ENCODE measurements at regions not wholly inside any gene's neighbourhood (a gene's known extent, or its start where the extent isn't known, plus 50 kb on each side); places are given as distances from the start of the nearest gene placed in this dataset.

DNA sequence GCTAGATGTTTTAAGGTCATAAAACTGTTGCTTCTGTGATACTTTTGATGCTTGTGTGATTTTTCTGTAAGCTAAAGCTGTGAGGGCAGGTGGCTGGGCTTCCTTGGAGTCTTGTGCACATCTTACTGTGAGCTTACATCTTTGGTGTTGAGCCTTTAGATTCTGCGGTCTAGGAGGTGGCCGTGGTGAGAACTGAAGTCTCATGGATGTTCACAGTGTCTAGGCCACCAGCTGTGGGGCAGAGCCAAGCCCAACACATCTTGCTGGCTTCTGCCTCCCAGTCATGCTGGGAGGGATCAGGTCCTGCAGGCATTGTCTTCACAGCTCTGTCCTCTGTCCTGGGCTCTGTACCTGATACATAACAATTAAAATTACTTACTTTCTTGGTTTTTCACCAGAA lies 219.7 kb upstream of the HS6ST1 start:
- no peaks in the 10 kb centered on the region for H3K36me3 ChIP-seq
- no peaks in the 10 kb centered on the region for H3K4me1 ChIP-seq
- no peaks in the 10 kb centered on the region for H3K27me3 ChIP-seq
- H3K27ac ChIP-seq: no peak overlapping the region
- no peaks in the 10 kb centered on the region for H3K9me3 ChIP-seq
- TF ChIP-seq POLR2A (IDR thresholded peaks at IDR 0.05): no peak
- TF ChIP-seq CTCF (IDR thresholded peaks at IDR 0.05): no peak
- 90 to 97% methylated on average over 2 of the region's 2 CpGs for WGBS, 2 donors
- intact Hi-C loops (cut with DNase I): loop anchor here (10.0 kb wide), 1 partner anchor 214 kb away; no protein-coding TSS in a partner anchor
- H3K4me3 ChIP-seq (replicated peaks in 1 of 3): no peak overlapping the region
- DNase-seq: no peak

DNA sequence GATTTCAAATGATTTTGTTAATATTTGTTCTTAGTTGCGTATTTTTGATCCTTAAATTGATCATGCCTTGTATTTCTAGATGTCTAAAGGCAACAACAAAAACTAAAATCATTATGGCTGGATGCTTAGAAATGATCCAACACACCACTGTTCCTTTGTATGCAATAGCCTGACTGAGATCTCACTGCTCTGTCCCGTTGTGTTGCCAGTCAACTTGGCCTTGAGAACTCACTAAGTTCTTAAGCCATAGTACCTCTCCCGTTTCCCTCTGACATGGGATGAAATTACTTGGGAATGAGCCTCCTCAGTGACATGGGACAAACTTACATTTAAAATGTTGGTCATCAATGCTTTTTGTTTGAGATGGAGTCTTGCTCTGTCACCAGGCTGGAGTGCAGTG lies 222.0 kb upstream of the HS6ST1 start:
- no peaks in the 10 kb centered on the region for H3K9me3 ChIP-seq
- H3K4me3 ChIP-seq (replicated peaks in 1 of 3): no peak overlapping the region
- H3K4me1 ChIP-seq: peaks cover 0 to 5% of the 10 kb centered on the region in 2 donors
- no peaks in the 10 kb centered on the region for H3K36me3 ChIP-seq
- intact Hi-C loops (cut with DNase I): no loop called here
- TF ChIP-seq CTCF (IDR thresholded peaks at IDR 0.05) (no peak), POLR2A (IDR thresholded peaks at IDR 0.05) (no peak)
- WGBS, 2 donors: 93 to 97% methylated on average over 3 of the region's 3 CpGs
- no peak overlapping the region for H3K27ac ChIP-seq
- no peaks in the 10 kb centered on the region for H3K27me3 ChIP-seq
- no peak for DNase-seq

- no peak for DNase-seq
- no peak overlapping the region for H3K4me3 ChIP-seq (replicated peaks in 1 of 3)
- H3K9me3 ChIP-seq: no peaks in the 10 kb centered on the region
- intact Hi-C loops (cut with DNase I): no loop called here
- 87 to 89% methylated on average over 2 of the region's 2 CpGs for WGBS, 2 donors
- H3K27ac ChIP-seq: no peak overlapping the region
- TF ChIP-seq CTCF (IDR thresholded peaks at IDR 0.05) (no peak), POLR2A (IDR thresholded peaks at IDR 0.05) (no peak)
- no peaks in the 10 kb centered on the region for H3K36me3 ChIP-seq
- H3K27me3 ChIP-seq: no peaks in the 10 kb centered on the region
- peaks cover 0 to 5% of the 10 kb centered on the region in 2 donors for H3K4me1 ChIP-seq
Measured at GRCh38 chr2:128541448-128541847, 222.8 kb upstream of the HS6ST1 start.

GRCh38 chr2:128543036-128543435 lies 224.4 kb upstream of the HS6ST1 start:
- intact Hi-C loops (cut with DNase I): no loop called here
- no peak overlapping the region for H3K27ac ChIP-seq
- H3K9me3 ChIP-seq: no peaks in the 10 kb centered on the region
- 94 to 99% methylated on average over 3 of the region's 3 CpGs for WGBS, 2 donors
- no peak overlapping the region for H3K4me3 ChIP-seq (replicated peaks in 1 of 3)
- no peaks in the 10 kb centered on the region for H3K27me3 ChIP-seq
- no peak for DNase-seq
- no peak for TF ChIP-seq CTCF (IDR thresholded peaks at IDR 0.05)
- TF ChIP-seq POLR2A (IDR thresholded peaks at IDR 0.05): no peak
- H3K4me1 ChIP-seq: peaks cover 0 to 5% of the 10 kb centered on the region in 2 donors
- no peaks in the 10 kb centered on the region for H3K36me3 ChIP-seq

- no peak for TF ChIP-seq POLR2A (IDR thresholded peaks at IDR 0.05)
- no peak for TF ChIP-seq CTCF (IDR thresholded peaks at IDR 0.05)
- H3K27ac ChIP-seq: no peak overlapping the region
- no peak overlapping the region for H3K4me3 ChIP-seq (replicated peaks in 1 of 3)
- H3K36me3 ChIP-seq: no peaks in the 10 kb centered on the region
- intact Hi-C loops (cut with DNase I): no loop called here
- DNase-seq: no peak
- no peaks in the 10 kb centered on the region for H3K9me3 ChIP-seq
- peaks cover 0 to 5% of the 10 kb centered on the region in 2 donors for H3K4me1 ChIP-seq
- no peaks in the 10 kb centered on the region for H3K27me3 ChIP-seq
- 74 to 80% methylated on average over 10 of the region's 10 CpGs for WGBS, 2 donors
Measured at GRCh38 chr2:128543646-128544045, 225.0 kb upstream of the HS6ST1 start.

All from thyroid gland (tissue), 4 donors.